ENCODE measurements at regions not wholly inside any gene's neighbourhood (a gene's known extent, or its start where the extent isn't known, plus 50 kb on each side); places are given as distances from the start of the nearest gene placed in this dataset.

- H3K27me3 ChIP-seq (ENCODE audit: insufficient read depth, low read length) = no peaks in the 10 kb centered on the region
- Mint-ChIP-seq H3K27ac (no peak overlapping the region), H3K4me3 (no peak overlapping the region), H3K9me3 (peaks cover 0 to 3% of the 10 kb centered on the region in 2 experiments; a peak in 1 of 5 replicates), H3K4me1 (no peaks in the 10 kb centered on the region), H3K27me3 (ENCODE audit: low read depth) (peaks cover 4% of the 10 kb centered on the region), H3K36me3 (ENCODE audit: insufficient read depth in 1 of 3, low read depth in 3 of 3) (no peaks in the 10 kb centered on the region)
- TF ChIP-seq, protein P1, sequence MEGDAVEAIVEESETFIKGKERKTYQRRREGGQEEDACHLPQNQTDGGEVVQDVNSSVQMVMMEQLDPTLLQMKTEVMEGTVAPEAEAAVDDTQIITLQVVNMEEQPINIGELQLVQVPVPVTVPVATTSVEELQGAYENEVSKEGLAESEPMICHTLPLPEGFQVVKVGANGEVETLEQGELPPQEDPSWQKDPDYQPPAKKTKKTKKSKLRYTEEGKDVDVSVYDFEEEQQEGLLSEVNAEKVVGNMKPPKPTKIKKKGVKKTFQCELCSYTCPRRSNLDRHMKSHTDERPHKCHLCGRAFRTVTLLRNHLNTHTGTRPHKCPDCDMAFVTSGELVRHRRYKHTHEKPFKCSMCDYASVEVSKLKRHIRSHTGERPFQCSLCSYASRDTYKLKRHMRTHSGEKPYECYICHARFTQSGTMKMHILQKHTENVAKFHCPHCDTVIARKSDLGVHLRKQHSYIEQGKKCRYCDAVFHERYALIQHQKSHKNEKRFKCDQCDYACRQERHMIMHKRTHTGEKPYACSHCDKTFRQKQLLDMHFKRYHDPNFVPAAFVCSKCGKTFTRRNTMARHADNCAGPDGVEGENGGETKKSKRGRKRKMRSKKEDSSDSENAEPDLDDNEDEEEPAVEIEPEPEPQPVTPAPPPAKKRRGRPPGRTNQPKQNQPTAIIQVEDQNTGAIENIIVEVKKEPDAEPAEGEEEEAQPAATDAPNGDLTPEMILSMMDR (conservative IDR thresholded peaks at IDR 0.05) = no peak
- H4K91ac ChIP-seq (ENCODE audit: insufficient read length, low read depth, low read length) = no peak overlapping the region
- no peaks in the 10 kb centered on the region for H3K4me1 ChIP-seq (ENCODE audit: insufficient read depth, low read length)
- no peaks in the 10 kb centered on the region for H3K23me2 ChIP-seq (ENCODE audit: insufficient read length, low read depth, low read length, poor library complexity, severe bottlenecking)
- no peak overlapping the region for H3K4me2 ChIP-seq (ENCODE audit: insufficient read depth, insufficient read length, low read length)
- H2BK20ac ChIP-seq (ENCODE audit: low read depth, low read length, poor library complexity, severe bottlenecking) = no peak overlapping the region
- no peak overlapping the region for H3K18ac ChIP-seq (ENCODE audit: insufficient read length, low read depth, low read length)
- H3K79me1 ChIP-seq (ENCODE audit: insufficient read depth, low read depth, low read length, poor library complexity, severe bottlenecking) = no peaks in the 10 kb centered on the region
- H3K9me3 ChIP-seq (ENCODE audit: control insufficient read depth, low read depth, low read length) = no peaks in the 10 kb centered on the region
- no peak for DNase-seq
- no peaks in the 10 kb centered on the region for H3K79me2 ChIP-seq (ENCODE audit: insufficient read depth, low read length)
- no peak overlapping the region for H3K56ac ChIP-seq (ENCODE audit: insufficient read length, low read depth, low read length)
- no peak overlapping the region for H3K14ac ChIP-seq (ENCODE audit: insufficient read depth, low read length)
- H4K8ac ChIP-seq (replicated peaks; ENCODE audit: insufficient read length, low read depth, low read length) = no peak overlapping the region
- no peak overlapping the region for H2BK120ac ChIP-seq (ENCODE audit: low read depth, low read length, poor library complexity, severe bottlenecking)
- no CpG with 5 or more reads among the region's 5 CpGs for WGBS (ENCODE audit: extremely low coverage, insufficient read length, low lambda C conversion rate)
- no peaks in the 10 kb centered on the region for H4K20me1 ChIP-seq (ENCODE audit: control insufficient read depth, insufficient read depth, insufficient read length)
- no peak overlapping the region for H4K5ac ChIP-seq (ENCODE audit: insufficient read length, low read depth, low read length)
- H3K27ac ChIP-seq (ENCODE audit: insufficient read length, low read depth, low read length) = no peak overlapping the region
- H2BK15ac ChIP-seq (ENCODE audit: low read depth, low read length) = no peak overlapping the region
- H3K23ac ChIP-seq (ENCODE audit: insufficient read length, low read depth, low read length) = no peak overlapping the region
- H2BK5ac ChIP-seq (ENCODE audit: insufficient read length, low read length) = no peak overlapping the region
- H2AFZ ChIP-seq (ENCODE audit: low read length) = no peak overlapping the region
- no peak overlapping the region for H2BK12ac ChIP-seq (ENCODE audit: insufficient read length, low read depth, low read length)
- no peak overlapping the region for H3K4ac ChIP-seq (ENCODE audit: low read depth, low read length)
- no peak overlapping the region for H3T11ph ChIP-seq (ENCODE audit: low read length)
- no peak overlapping the region for H3K9ac ChIP-seq (ENCODE audit: extremely low read depth, insufficient read length, low read length)
- H2AK5ac ChIP-seq (ENCODE audit: insufficient read length, low read length) = no peak overlapping the region
These were observed 61.3 kb upstream of the SPOCK1 start for GRCh38 chr5:137560420-137560819.

Data from H9 (cell line).